H9 (cell line): ENCODE measurements at regions not wholly inside any gene's neighbourhood (a gene's known extent, or its start where the extent isn't known, plus 50 kb on each side); places are given as distances from the start of the nearest gene placed in this dataset.

Experiments used
- DNase-seq: peaks from one replicate; pipeline ENCODE4 v3.0.0-alpha.2; 2017
- H2AFZ ChIP-seq: one replicate; pipeline ENCODE4 v1.6.1; 2013; ENCODE audit warnings: mild to moderate bottlenecking, low read length, control low read depth, moderate library complexity
- H2AK5ac ChIP-seq: 2 replicates; pipeline ENCODE4 v1.6.1; 2013; ENCODE audit warnings: low read length, control low read depth, mixed read lengths; ENCODE audit not compliant: insufficient read length
- H2BK120ac ChIP-seq: one replicate; pipeline ENCODE4 v1.6.1; 2013; ENCODE audit warnings: low read depth, mild to moderate bottlenecking, low read length, control low read depth, inconsistent platforms; ENCODE audit not compliant: poor library complexity, severe bottlenecking
- H2BK12ac ChIP-seq: 2 replicates; pipeline ENCODE4 v1.6.1; 2013; ENCODE audit warnings: low read length, control low read depth, mixed read lengths, low read depth; ENCODE audit not compliant: insufficient read length
- H2BK15ac ChIP-seq: 2 replicates; pipeline ENCODE4 v1.6.1; 2013; ENCODE audit warnings: low read depth, low read length, control low read depth
- H2BK20ac ChIP-seq: one replicate; pipeline ENCODE4 v1.6.1; 2013; ENCODE audit warnings: low read depth, mild to moderate bottlenecking, low read length, control low read depth, inconsistent platforms; ENCODE audit not compliant: poor library complexity, severe bottlenecking
- H2BK5ac ChIP-seq: 2 replicates; pipeline ENCODE4 v1.6.1; 2013; ENCODE audit warnings: low read length, control low read depth, mixed read lengths; ENCODE audit not compliant: insufficient read length
- H3K14ac ChIP-seq: 2 replicates; pipeline ENCODE4 v1.6.1; 2013; ENCODE audit warnings: low read length, control low read depth; ENCODE audit not compliant: insufficient read depth
- H3K18ac ChIP-seq: 2 replicates; pipeline ENCODE4 v1.6.1; 2013; ENCODE audit warnings: low read depth, mild to moderate bottlenecking, mixed read lengths, low read length, control low read depth; ENCODE audit not compliant: insufficient read length
- H3K23ac ChIP-seq: 2 replicates; pipeline ENCODE4 v1.6.1; 2013; ENCODE audit warnings: low read length, control low read depth, mixed read lengths, low read depth; ENCODE audit not compliant: insufficient read length
- H3K23me2 ChIP-seq: 2 replicates; pipeline ENCODE4 v1.6.1; 2013; ENCODE audit warnings: low read depth, mild to moderate bottlenecking, mixed read lengths, low read length, control low read depth; ENCODE audit not compliant: insufficient read length, poor library complexity, severe bottlenecking
- H3K27ac ChIP-seq: 2 replicates; pipeline ENCODE4 v1.5.1; 2013; ENCODE audit warnings: low read length, control low read depth, mixed read lengths, low read depth; ENCODE audit not compliant: insufficient read length
- H3K27me3 ChIP-seq: 2 replicates; pipeline ENCODE4 v1.6.1; 2013; ENCODE audit warnings: low read length, control low read depth, inconsistent platforms; ENCODE audit not compliant: insufficient read depth
- H3K4ac ChIP-seq: 2 replicates; pipeline ENCODE4 v1.6.1; 2013; ENCODE audit warnings: low read depth, mild to moderate bottlenecking, control low read depth, inconsistent platforms, low read length, moderate library complexity
- H3K4me1 ChIP-seq: 2 replicates; pipeline ENCODE4 v1.6.1; 2013; ENCODE audit warnings: low read length, control low read depth, inconsistent platforms; ENCODE audit not compliant: insufficient read depth
- H3K4me2 ChIP-seq: 2 replicates; pipeline ENCODE4 v1.6.1; 2013; ENCODE audit warnings: low read length, control low read depth, mixed read lengths; ENCODE audit not compliant: insufficient read length, insufficient read depth
- H3K56ac ChIP-seq: 2 replicates; pipeline ENCODE4 v1.6.1; 2013; ENCODE audit warnings: low read depth, mild to moderate bottlenecking, mixed read lengths, low read length, control low read depth; ENCODE audit not compliant: insufficient read length
- H3K79me1 ChIP-seq: 2 replicates; pipeline ENCODE4 v1.6.1; 2013; ENCODE audit warnings: low read depth, mild to moderate bottlenecking, moderate library complexity, low read length, control low read depth, inconsistent platforms; ENCODE audit not compliant: insufficient read depth, poor library complexity, severe bottlenecking
- H3K79me2 ChIP-seq: 2 replicates; pipeline ENCODE4 v1.6.1; 2013; ENCODE audit warnings: low read length, control low read depth, inconsistent platforms; ENCODE audit not compliant: insufficient read depth
- H3K9ac ChIP-seq: 2 replicates; pipeline ENCODE4 v1.6.1; 2013; ENCODE audit warnings: low read length, control low read depth, mixed read lengths; ENCODE audit not compliant: insufficient read length; ENCODE audit errors: extremely low read depth
- H3K9me3 ChIP-seq: one replicate; pipeline ENCODE4 v1.6.1; 2013; ENCODE audit warnings: low read depth, low read length, inconsistent platforms; ENCODE audit not compliant: control insufficient read depth
- H3T11ph ChIP-seq: one replicate; pipeline ENCODE4 v1.6.1; 2013; ENCODE audit warnings: mild to moderate bottlenecking, low read length, control low read depth, inconsistent platforms
- H4K20me1 ChIP-seq: one replicate; pipeline ENCODE4 v1.6.1; 2013; ENCODE audit not compliant: control insufficient read depth, insufficient read length, insufficient read depth
- H4K5ac ChIP-seq: 2 replicates; pipeline ENCODE4 v1.6.1; 2013; ENCODE audit warnings: low read depth, mild to moderate bottlenecking, mixed read lengths, low read length, control low read depth; ENCODE audit not compliant: insufficient read length
- H4K8ac ChIP-seq: replicated peaks from 2 replicates; pipeline ENCODE4 v1.6.1; 2013; ENCODE audit warnings: low read length, control low read depth, mixed read lengths, low read depth; ENCODE audit not compliant: insufficient read length
- H4K91ac ChIP-seq: 2 replicates; pipeline ENCODE4 v1.6.1; 2013; ENCODE audit warnings: low read depth, mild to moderate bottlenecking, moderate library complexity, mixed read lengths, low read length, control low read depth; ENCODE audit not compliant: insufficient read length
- H3K27ac Mint-ChIP-seq, 3 experiments: 2 replicates in 2 of 3; 3 replicates in 1 of 3; pipeline ENCODE4 v1.8.0; 2020 to 2021; ENCODE audit warnings: mixed read lengths in 3 of 3, mild to moderate bottlenecking in 1 of 3, moderate library complexity in 1 of 3
- H3K27me3 Mint-ChIP-seq: 2 replicates; pipeline ENCODE4 v1.8.0; 2021; ENCODE audit warnings: low read depth, mild to moderate bottlenecking, moderate library complexity, mixed read lengths
- H3K36me3 Mint-ChIP-seq, 3 experiments: 2 replicates in 2 of 3; 3 replicates in 1 of 3; pipeline ENCODE4 v1.8.0; 2020 to 2021; ENCODE audit warnings: low read depth in 3 of 3, mixed read lengths in 3 of 3; ENCODE audit not compliant: insufficient read depth in 1 of 3
- H3K4me1 Mint-ChIP-seq, 2 experiments: 2 replicates each; pipeline ENCODE4 v1.8.0; 2020; ENCODE audit warnings: mixed read lengths in 2 of 2
- H3K4me3 Mint-ChIP-seq, 2 experiments: 2 replicates in 1 of 2; 3 replicates in 1 of 2; pipeline ENCODE4 v1.8.0; 2020 to 2021; ENCODE audit warnings: mild to moderate bottlenecking in 2 of 2, mixed read lengths in 2 of 2, moderate library complexity in 1 of 2
- H3K9me3 Mint-ChIP-seq, 2 experiments: 2 replicates in 1 of 2; 3 replicates in 1 of 2; pipeline ENCODE4 v1.8.0; 2020; ENCODE audit warnings: mild to moderate bottlenecking in 2 of 2, mixed read lengths in 2 of 2, moderate library complexity in 1 of 2
- WGBS: extraction: QIAGEN DNeasy Blood & Tissue Kit; methylation state at CpG from one replicate; pipeline ENCODE4 v1.1.7; 2013; ENCODE audit warnings: missing lambda C conversion rate, low lambda C conversion rate, mixed read lengths; ENCODE audit not compliant: insufficient read length; ENCODE audit errors: extremely low coverage; 5-methylcytosine and 5-hydroxymethylcytosine counted together
- TF ChIP-seq, protein P1 (sequence below): fragments of 200-600 bp; sonication (generic); conservative IDR thresholded peaks from 3 replicates; pipeline ENCODE4 v1.8.0; 2021; ENCODE audit warnings: antibody characterized with exemption, mild to moderate bottlenecking

DNA sequence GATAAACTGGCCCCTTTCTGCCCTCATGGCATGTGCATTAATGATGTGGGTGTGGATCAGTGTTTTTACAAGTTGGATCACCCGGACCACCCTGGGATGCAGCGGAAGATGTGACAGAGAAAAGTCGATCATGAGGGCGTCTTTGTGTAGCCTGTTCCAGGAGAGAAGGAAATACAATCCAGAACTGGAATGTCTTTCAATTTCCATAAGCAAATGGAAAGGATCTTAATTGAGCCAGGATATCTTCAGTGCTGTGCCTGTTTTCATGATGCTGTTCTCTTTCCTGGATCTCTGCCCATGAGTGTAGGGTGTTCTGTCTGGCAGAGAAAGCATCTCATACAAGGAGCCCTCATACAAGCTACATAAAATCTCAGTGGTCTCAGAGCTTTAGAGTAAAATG lies 481.4 kb downstream of the XYLT1 start:
- no peak overlapping the region for H2BK20ac ChIP-seq
- Mint-ChIP-seq H3K27me3 (no peaks in the 10 kb centered on the region), H3K27ac (no peak overlapping the region), H3K9me3 (peaks cover 0 to 3% of the 10 kb centered on the region in 2 experiments; a peak in 3 of 5 replicates), H3K4me1 (peaks cover 4 to 7% of the 10 kb centered on the region in 2 experiments; a peak in 3 of 4 replicates), H3K4me3 (no peak overlapping the region), H3K36me3 (no peaks in the 10 kb centered on the region)
- H3K9me3 ChIP-seq = no peaks in the 10 kb centered on the region
- H3K27ac ChIP-seq = no peak overlapping the region
- H3K4me2 ChIP-seq = no peak overlapping the region
- H4K8ac ChIP-seq = no peak overlapping the region
- no peak overlapping the region for H2AFZ ChIP-seq
- H2AK5ac ChIP-seq = no peak overlapping the region
- H3K4me1 ChIP-seq = no peaks in the 10 kb centered on the region
- TF ChIP-seq, protein P1, sequence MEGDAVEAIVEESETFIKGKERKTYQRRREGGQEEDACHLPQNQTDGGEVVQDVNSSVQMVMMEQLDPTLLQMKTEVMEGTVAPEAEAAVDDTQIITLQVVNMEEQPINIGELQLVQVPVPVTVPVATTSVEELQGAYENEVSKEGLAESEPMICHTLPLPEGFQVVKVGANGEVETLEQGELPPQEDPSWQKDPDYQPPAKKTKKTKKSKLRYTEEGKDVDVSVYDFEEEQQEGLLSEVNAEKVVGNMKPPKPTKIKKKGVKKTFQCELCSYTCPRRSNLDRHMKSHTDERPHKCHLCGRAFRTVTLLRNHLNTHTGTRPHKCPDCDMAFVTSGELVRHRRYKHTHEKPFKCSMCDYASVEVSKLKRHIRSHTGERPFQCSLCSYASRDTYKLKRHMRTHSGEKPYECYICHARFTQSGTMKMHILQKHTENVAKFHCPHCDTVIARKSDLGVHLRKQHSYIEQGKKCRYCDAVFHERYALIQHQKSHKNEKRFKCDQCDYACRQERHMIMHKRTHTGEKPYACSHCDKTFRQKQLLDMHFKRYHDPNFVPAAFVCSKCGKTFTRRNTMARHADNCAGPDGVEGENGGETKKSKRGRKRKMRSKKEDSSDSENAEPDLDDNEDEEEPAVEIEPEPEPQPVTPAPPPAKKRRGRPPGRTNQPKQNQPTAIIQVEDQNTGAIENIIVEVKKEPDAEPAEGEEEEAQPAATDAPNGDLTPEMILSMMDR = no peak
- H3K79me2 ChIP-seq = no peaks in the 10 kb centered on the region
- no peak for DNase-seq
- H3K9ac ChIP-seq = no peak overlapping the region
- H3K23me2 ChIP-seq = no peaks in the 10 kb centered on the region
- H2BK120ac ChIP-seq = no peak overlapping the region
- no peak overlapping the region for H4K91ac ChIP-seq
- no peaks in the 10 kb centered on the region for H3K27me3 ChIP-seq
- no CpG with 5 or more reads among the region's 4 CpGs for WGBS
- no peak overlapping the region for H4K5ac ChIP-seq
- H3K18ac ChIP-seq = no peak overlapping the region
- no peak overlapping the region for H3K23ac ChIP-seq
- H3T11ph ChIP-seq = no peak overlapping the region
- H3K79me1 ChIP-seq = no peaks in the 10 kb centered on the region
- no peak overlapping the region for H2BK5ac ChIP-seq
- H2BK15ac ChIP-seq = no peak overlapping the region
- no peak overlapping the region for H2BK12ac ChIP-seq
- H4K20me1 ChIP-seq = no peaks in the 10 kb centered on the region
- no peak overlapping the region for H3K4ac ChIP-seq
- no peak overlapping the region for H3K14ac ChIP-seq
- H3K56ac ChIP-seq = no peak overlapping the region
